ENCODE measurements at regions not wholly inside any gene's neighbourhood (a gene's known extent, or its start where the extent isn't known, plus 50 kb on each side); places are given as distances from the start of the nearest gene placed in this dataset.

DNA sequence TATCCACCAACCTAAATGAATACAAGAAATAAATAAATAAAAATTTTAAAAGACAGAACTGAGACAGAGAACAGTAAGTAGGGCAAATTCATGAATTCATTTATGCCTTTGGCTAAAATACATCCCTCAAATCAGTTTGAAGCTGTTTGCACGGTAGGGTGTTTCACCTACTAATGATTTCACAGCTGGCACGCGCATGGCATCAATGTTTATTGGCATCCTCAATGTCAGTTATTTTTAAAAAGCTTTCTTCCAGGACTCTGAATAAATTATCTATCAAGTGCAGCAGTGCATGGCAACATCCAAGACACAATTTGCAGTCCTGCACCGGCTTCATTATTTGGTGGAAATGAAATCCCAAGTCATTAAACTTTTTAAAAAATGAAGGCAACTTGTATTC, 985.2 kb upstream of the ROBO1 start:
- TF ChIP-seq, protein P1, sequence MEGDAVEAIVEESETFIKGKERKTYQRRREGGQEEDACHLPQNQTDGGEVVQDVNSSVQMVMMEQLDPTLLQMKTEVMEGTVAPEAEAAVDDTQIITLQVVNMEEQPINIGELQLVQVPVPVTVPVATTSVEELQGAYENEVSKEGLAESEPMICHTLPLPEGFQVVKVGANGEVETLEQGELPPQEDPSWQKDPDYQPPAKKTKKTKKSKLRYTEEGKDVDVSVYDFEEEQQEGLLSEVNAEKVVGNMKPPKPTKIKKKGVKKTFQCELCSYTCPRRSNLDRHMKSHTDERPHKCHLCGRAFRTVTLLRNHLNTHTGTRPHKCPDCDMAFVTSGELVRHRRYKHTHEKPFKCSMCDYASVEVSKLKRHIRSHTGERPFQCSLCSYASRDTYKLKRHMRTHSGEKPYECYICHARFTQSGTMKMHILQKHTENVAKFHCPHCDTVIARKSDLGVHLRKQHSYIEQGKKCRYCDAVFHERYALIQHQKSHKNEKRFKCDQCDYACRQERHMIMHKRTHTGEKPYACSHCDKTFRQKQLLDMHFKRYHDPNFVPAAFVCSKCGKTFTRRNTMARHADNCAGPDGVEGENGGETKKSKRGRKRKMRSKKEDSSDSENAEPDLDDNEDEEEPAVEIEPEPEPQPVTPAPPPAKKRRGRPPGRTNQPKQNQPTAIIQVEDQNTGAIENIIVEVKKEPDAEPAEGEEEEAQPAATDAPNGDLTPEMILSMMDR (IDR thresholded peaks at IDR 0.05): no peak
- TF ChIP-seq POLR2A (IDR thresholded peaks at IDR 0.05): no peak

Data from heart left ventricle (tissue), 13 donors.